ENCODE measurements at regions not wholly inside any gene's neighbourhood (a gene's known extent, or its start where the extent isn't known, plus 50 kb on each side); places are given as distances from the start of the nearest gene placed in this dataset.

DNA sequence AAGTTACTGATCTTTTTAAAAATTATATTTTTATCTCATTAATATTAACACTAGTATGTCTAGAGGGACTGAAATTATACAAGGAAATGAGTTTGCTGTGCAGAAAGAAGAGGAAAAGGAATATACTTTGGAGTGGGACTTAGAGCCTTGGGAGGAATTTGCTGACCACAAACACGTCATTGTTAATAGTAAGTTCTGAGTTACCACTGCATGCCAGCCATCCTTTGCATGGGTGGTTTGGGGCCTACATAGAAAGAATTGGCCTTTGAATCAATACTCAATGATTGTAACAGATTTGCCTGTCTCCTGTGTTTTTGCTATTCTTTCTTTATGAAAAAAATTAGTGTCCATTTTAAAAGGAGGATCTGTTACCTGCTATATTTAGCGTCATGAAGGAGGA is 232.6 kb upstream of the TNC start:
- H3K9ac ChIP-seq (ENCODE audit: low read depth in 1 of 2, low read length in 2 of 2): no peak overlapping the region
- H3K36me3 ChIP-seq (ENCODE audit: control insufficient read depth in 4 of 4, insufficient read depth in 3 of 4, low read depth in 1 of 4, low read length in 3 of 4): no peaks in the 10 kb centered on the region
- TF ChIP-seq SP1 (IDR thresholded peaks at IDR 0.05) (no peak), HNF4G (IDR thresholded peaks at IDR 0.05) (no peak), JUND (IDR thresholded peaks at IDR 0.05) (no peak), NR2F2 (IDR thresholded peaks at IDR 0.05) (no peak), FOXA2 (IDR thresholded peaks at IDR 0.05) (no peak), RXRA (IDR thresholded peaks at IDR 0.05) (no peak), TAF1 (conservative IDR thresholded peaks at IDR 0.05) (no peak), HNF4A (conservative IDR thresholded peaks at IDR 0.05) (no peak)
- TF ChIP-seq, protein P1, sequence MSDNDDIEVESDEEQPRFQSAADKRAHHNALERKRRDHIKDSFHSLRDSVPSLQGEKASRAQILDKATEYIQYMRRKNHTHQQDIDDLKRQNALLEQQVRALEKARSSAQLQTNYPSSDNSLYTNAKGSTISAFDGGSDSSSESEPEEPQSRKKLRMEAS (IDR thresholded peaks at IDR 0.05): no peak
- H3K4me1 ChIP-seq (ENCODE audit: control insufficient read depth in 4 of 4, insufficient read depth in 4 of 4, low read length in 3 of 4): no peaks in the 10 kb centered on the region
- no peak for DNase-seq (ENCODE audit: low spot score)
- H3K27me3 ChIP-seq (ENCODE audit: control insufficient read depth in 4 of 4, insufficient read depth in 4 of 4, low read length in 3 of 4): no peaks in the 10 kb centered on the region
- peaks cover 0 to 1% (median 0%) of the 10 kb centered on the region in 4 donors for H3K9me3 ChIP-seq (ENCODE audit: control insufficient read depth in 4 of 4, low read length in 3 of 4)
- H3K4me3 ChIP-seq (ENCODE audit: low read depth in 1 of 3, low read length in 3 of 3): no peak overlapping the region
- 88% methylated on average over 2 of the region's 2 CpGs for WGBS
- no peak overlapping the region for H3K27ac ChIP-seq (ENCODE audit: low read depth in 1 of 2, low read length in 2 of 2)

DNA sequence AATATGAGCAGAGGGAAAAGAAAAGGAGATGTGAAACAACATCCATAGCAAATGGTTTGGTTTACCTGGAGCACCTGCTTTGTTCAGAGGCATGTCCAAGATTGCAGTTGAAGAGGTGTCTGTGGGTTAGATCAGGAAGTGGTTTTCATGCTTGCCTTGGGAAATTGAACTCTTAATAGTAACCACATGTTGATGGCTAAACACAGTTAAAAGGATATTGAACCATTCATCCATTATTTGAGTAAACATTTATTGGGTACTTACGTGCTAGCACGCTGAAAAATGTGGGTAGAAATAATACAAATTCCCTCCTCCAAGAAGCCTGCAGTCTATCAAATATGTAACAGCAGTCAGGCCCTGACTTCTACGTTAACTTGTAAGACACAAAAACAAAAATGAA is 235.7 kb upstream of the TNC start:
- no peak for TF ChIP-seq EGR1 (IDR thresholded peaks at IDR 0.05; ENCODE audit: low read depth in 2 of 2)
- TF ChIP-seq GABPA (IDR thresholded peaks at IDR 0.05 in 1 of 2, conservative IDR thresholded peaks at IDR 0.05 in 1 of 2): no peak
- no peak for TF ChIP-seq FOXA1 (IDR thresholded peaks at IDR 0.05)
- TF ChIP-seq HNF4A (conservative IDR thresholded peaks at IDR 0.05): no peak
- DNase-seq (ENCODE audit: low spot score): no peak
- Histone ChIP-seq H3K9me3 (ENCODE audit: control insufficient read depth in 4 of 4, low read length in 3 of 4) (no peaks in the 10 kb centered on the region), H3K27me3 (ENCODE audit: control insufficient read depth in 4 of 4, insufficient read depth in 4 of 4, low read length in 3 of 4) (no peaks in the 10 kb centered on the region), H3K27ac (ENCODE audit: low read depth in 1 of 2, low read length in 2 of 2) (no peak overlapping the region), H3K36me3 (ENCODE audit: control insufficient read depth in 4 of 4, insufficient read depth in 3 of 4, low read depth in 1 of 4, low read length in 3 of 4) (no peaks in the 10 kb centered on the region), H3K4me3 (ENCODE audit: low read depth in 1 of 3, low read length in 3 of 3) (no peak overlapping the region), H3K4me1 (ENCODE audit: control insufficient read depth in 4 of 4, insufficient read depth in 4 of 4, low read length in 3 of 4) (no peaks in the 10 kb centered on the region), H3K9ac (ENCODE audit: low read depth in 1 of 2, low read length in 2 of 2) (no peak overlapping the region)
- 85% methylated on average over 3 of the region's 3 CpGs for WGBS

DNA sequence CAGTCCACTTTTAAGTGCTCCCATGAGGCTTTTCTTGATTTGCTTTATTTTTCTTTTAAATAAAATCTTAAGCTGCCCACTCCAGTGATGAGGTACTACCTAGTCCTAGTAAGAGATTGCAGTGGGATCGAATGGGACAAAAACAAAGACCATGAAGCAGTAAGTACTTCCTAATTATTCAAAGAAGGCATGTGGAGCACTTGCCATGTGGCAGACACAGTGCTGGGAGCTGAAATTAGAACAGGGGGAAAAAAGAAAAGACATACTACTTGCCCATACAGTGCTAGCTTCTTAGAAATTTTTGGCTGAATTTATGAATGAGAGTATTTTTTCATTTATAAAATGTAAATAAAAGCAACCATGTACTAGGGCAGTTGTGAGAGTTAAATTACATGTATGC is 239.9 kb upstream of the TNC start:
- TF ChIP-seq GABPA (IDR thresholded peaks at IDR 0.05 in 1 of 2, conservative IDR thresholded peaks at IDR 0.05 in 1 of 2): no peak
- TF ChIP-seq JUND (IDR thresholded peaks at IDR 0.05): no peak
- no peak for TF ChIP-seq EGR1 (IDR thresholded peaks at IDR 0.05; ENCODE audit: low read depth in 2 of 2)
- TF ChIP-seq, protein P1 (IDR thresholded peaks at IDR 0.05): no peak
- TF ChIP-seq, protein P2, sequence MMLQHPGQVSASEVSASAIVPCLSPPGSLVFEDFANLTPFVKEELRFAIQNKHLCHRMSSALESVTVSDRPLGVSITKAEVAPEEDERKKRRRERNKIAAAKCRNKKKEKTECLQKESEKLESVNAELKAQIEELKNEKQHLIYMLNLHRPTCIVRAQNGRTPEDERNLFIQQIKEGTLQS (IDR thresholded peaks at IDR 0.05): no peak
- no peak for TF ChIP-seq FOXA2 (IDR thresholded peaks at IDR 0.05)
- TF ChIP-seq TAF1 (conservative IDR thresholded peaks at IDR 0.05): no peak
- no peak for TF ChIP-seq RXRA (IDR thresholded peaks at IDR 0.05)
- TF ChIP-seq FOXA1 (IDR thresholded peaks at IDR 0.05): no peak

More for the DNA sequence above, 239.9 kb upstream of the TNC start:
- Histone ChIP-seq H3K27ac (ENCODE audit: low read depth in 1 of 2, low read length in 2 of 2) (no peak overlapping the region), H3K4me1 (ENCODE audit: control insufficient read depth in 4 of 4, insufficient read depth in 4 of 4, low read length in 3 of 4) (no peaks in the 10 kb centered on the region), H3K9ac (ENCODE audit: low read depth in 1 of 2, low read length in 2 of 2) (no peak overlapping the region), H3K9me3 (ENCODE audit: control insufficient read depth in 4 of 4, low read length in 3 of 4) (no peaks in the 10 kb centered on the region), H3K4me3 (ENCODE audit: low read depth in 1 of 3, low read length in 3 of 3) (no peak overlapping the region), H3K27me3 (ENCODE audit: control insufficient read depth in 4 of 4, insufficient read depth in 4 of 4, low read length in 3 of 4) (no peaks in the 10 kb centered on the region), H3K36me3 (ENCODE audit: control insufficient read depth in 4 of 4, insufficient read depth in 3 of 4, low read depth in 1 of 4, low read length in 3 of 4) (no peaks in the 10 kb centered on the region)
- 63% methylated on average over 1 of the region's 1 CpG for WGBS
- no peak for DNase-seq (ENCODE audit: low spot score)

Data from liver (tissue), 7 donors.